Ovary (tissue), 3 donors: ENCODE measurements at regions not wholly inside any gene's neighbourhood (a gene's known extent, or its start where the extent isn't known, plus 50 kb on each side); places are given as distances from the start of the nearest gene placed in this dataset.

Experiments
- EP300 ChIP-seq: sonication (generic); formaldehyde crosslinking; IDR thresholded peaks from one replicate; pipeline ENCODE4 v1.6.1; 2017; ENCODE audit warnings: antibody characterized with exemption
- TF ChIP-seq, protein P1 (sequence below), 3 donors: fragments of 450-650 bp in 2 of 3; fragments of 200-600 bp in 1 of 3; IDR thresholded peaks; one replicate each; pipeline versions ENCODE4 v1.5.1 to v1.8.0; 2016 to 2022; ENCODE audit warnings: antibody characterized with exemption in 3 of 3, mild to moderate bottlenecking in 1 of 3
- donor health status: DM: no; HTN: no; CAD: no.

DNA sequence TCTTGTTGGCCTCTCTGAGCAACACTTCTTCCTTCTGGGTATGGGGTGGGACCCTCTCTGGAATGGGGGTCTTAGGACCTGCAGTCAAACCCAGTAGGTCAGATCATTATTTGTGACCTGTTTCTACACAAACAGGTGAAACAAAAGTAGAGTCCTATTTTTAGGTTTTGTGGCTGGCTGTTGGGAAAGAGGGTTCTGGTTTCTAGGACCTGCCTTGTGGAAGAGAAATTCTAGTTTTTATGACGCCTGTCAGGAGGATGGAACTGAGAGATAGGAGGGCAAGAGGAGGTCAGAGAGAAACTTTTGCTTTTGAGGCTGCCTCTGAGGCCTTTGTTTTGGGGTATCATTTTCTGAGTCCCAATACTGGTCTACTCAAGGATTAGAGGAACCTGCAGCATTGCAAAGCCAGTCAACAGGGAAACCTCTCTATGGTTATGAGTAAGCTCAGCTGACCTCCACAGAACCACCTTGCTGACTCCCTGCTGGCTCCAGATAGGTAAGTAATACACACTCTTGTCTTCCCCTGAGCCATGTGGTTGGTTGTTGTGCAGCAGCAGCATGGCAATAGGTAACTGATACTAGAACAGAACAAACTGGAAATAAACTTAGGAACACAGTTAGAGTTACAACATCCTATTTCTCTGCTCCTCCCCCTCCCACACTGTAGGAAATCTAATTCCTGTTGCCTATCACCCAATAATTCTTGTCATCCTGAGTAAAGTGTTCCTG, 114.7 kb upstream of the VCX3B start:
- TF ChIP-seq, protein P1, sequence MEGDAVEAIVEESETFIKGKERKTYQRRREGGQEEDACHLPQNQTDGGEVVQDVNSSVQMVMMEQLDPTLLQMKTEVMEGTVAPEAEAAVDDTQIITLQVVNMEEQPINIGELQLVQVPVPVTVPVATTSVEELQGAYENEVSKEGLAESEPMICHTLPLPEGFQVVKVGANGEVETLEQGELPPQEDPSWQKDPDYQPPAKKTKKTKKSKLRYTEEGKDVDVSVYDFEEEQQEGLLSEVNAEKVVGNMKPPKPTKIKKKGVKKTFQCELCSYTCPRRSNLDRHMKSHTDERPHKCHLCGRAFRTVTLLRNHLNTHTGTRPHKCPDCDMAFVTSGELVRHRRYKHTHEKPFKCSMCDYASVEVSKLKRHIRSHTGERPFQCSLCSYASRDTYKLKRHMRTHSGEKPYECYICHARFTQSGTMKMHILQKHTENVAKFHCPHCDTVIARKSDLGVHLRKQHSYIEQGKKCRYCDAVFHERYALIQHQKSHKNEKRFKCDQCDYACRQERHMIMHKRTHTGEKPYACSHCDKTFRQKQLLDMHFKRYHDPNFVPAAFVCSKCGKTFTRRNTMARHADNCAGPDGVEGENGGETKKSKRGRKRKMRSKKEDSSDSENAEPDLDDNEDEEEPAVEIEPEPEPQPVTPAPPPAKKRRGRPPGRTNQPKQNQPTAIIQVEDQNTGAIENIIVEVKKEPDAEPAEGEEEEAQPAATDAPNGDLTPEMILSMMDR (IDR thresholded peaks at IDR 0.05), result no peak
- TF ChIP-seq EP300, result no peak
